C4-2B (cell line): ENCODE measurements at regions not wholly inside any gene's neighbourhood (a gene's known extent, or its start where the extent isn't known, plus 50 kb on each side); places are given as distances from the start of the nearest gene placed in this dataset.

Experiments used
- ZFX ChIP-seq: fragments of 450-650 bp; IDR thresholded peaks from 2 replicates; pipeline ENCODE4 v1.6.1; 2017
- TF ChIP-seq, protein P1 (sequence below): fragments of 450-650 bp; conservative IDR thresholded peaks from 2 replicates; pipeline ENCODE4 v1.5.1; 2017; ENCODE audit warnings: mild to moderate bottlenecking

DNA sequence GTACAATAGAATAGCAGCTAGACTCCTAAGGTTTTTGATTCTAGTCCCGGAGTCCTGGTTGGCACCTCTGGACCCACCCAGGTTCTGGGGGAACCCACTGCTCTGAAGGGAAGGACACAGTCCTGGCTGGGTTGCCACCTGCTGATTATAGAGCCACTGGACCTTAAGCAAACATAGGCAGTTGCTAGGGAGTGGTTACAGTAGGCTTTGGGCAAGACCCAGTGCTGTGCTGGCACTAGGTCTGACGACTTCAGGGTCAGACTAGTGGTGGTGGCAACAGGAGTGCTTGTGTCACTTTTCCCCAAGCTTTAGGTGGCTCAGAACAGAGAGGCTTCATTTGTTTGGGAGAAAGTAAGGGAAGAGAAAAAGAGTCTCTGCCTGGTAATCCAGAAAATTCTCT is 109.8 kb upstream of the C3orf80 start:
- TF ChIP-seq, protein P1, sequence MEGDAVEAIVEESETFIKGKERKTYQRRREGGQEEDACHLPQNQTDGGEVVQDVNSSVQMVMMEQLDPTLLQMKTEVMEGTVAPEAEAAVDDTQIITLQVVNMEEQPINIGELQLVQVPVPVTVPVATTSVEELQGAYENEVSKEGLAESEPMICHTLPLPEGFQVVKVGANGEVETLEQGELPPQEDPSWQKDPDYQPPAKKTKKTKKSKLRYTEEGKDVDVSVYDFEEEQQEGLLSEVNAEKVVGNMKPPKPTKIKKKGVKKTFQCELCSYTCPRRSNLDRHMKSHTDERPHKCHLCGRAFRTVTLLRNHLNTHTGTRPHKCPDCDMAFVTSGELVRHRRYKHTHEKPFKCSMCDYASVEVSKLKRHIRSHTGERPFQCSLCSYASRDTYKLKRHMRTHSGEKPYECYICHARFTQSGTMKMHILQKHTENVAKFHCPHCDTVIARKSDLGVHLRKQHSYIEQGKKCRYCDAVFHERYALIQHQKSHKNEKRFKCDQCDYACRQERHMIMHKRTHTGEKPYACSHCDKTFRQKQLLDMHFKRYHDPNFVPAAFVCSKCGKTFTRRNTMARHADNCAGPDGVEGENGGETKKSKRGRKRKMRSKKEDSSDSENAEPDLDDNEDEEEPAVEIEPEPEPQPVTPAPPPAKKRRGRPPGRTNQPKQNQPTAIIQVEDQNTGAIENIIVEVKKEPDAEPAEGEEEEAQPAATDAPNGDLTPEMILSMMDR, result no peak
- TF ChIP-seq ZFX, result no peak
